22Rv1 (cell line): ENCODE measurements at regions not wholly inside any gene's neighbourhood (a gene's known extent, or its start where the extent isn't known, plus 50 kb on each side); places are given as distances from the start of the nearest gene placed in this dataset.

ENCODE experiments used
- H3K27ac ChIP-seq: fragments of 450-650 bp; 2 replicates; pipeline ENCODE4 v1.5.1; 2017
- ZFX ChIP-seq: fragments of 450-650 bp; IDR thresholded peaks from 2 replicates; pipeline ENCODE4 v1.6.1; 2017; ENCODE audit warnings: antibody characterized with exemption, borderline replicate concordance
- TF ChIP-seq, protein P1 (sequence below): fragments of 450-650 bp; IDR thresholded peaks from 2 replicates; pipeline ENCODE4 v1.5.1; 2017; ENCODE audit warnings: mild to moderate bottlenecking

DNA sequence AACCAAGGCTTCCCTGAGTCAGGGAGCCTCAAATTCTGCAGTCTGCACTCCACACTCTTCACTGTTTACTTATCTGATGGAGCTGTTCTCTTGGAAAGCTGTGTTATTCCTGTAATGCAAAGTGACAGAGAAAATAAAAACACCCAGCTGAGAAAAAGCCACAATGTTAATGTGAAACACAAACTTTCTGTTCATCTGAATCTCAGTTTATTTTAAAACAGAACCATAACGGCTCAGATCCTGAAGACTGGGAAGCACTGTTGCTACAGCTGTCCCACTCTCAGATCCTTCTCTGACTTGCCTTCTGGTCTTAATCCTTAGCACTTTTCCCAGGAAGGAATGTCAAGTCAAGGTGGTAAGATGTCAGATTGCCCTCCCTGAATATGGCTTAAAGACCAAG is 736.6 kb downstream of the DHX35 start:
- TF ChIP-seq, protein P1, sequence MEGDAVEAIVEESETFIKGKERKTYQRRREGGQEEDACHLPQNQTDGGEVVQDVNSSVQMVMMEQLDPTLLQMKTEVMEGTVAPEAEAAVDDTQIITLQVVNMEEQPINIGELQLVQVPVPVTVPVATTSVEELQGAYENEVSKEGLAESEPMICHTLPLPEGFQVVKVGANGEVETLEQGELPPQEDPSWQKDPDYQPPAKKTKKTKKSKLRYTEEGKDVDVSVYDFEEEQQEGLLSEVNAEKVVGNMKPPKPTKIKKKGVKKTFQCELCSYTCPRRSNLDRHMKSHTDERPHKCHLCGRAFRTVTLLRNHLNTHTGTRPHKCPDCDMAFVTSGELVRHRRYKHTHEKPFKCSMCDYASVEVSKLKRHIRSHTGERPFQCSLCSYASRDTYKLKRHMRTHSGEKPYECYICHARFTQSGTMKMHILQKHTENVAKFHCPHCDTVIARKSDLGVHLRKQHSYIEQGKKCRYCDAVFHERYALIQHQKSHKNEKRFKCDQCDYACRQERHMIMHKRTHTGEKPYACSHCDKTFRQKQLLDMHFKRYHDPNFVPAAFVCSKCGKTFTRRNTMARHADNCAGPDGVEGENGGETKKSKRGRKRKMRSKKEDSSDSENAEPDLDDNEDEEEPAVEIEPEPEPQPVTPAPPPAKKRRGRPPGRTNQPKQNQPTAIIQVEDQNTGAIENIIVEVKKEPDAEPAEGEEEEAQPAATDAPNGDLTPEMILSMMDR, result no peak
- TF ChIP-seq ZFX, result no peak

GRCh38 chr20:39691151-39691862 is 729.2 kb downstream of the DHX35 start:
- no peak overlapping the region for H3K27ac ChIP-seq
- no peak for TF ChIP-seq ZFX
- TF ChIP-seq, protein P1, result no peak

More for the DNA sequence above, 736.6 kb downstream of the DHX35 start:
- H3K27ac ChIP-seq, result no peak overlapping the region

DNA sequence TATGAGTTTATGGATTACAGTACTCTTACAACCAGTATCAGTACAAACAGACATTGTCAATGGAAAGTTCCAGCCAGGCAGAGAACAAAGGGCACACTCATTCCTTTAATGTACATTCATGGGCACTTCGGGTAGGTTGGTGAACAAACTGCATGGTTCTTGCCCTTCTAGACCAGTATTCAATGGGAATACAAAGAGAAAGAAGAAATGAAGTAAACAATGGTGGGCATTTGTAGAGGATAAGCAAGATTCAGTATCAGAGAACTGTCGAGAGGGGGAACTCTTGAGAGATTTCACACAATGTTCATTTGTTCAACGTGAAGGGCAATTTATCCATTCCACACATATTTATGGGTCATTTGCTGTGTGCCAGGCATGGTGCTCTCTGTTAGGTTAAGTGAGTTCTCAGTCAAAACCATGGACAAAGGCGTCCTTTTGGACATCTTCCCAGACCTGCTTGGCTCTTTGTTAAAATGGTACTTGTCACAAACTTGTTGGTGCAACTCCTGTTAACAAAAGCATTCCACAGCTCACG is 714.8 kb downstream of the DHX35 start:
- H3K27ac ChIP-seq, result no peak overlapping the region
- TF ChIP-seq, protein P1, result peak; percentile 44
- no peak for TF ChIP-seq ZFX

- no peak overlapping the region for H3K27ac ChIP-seq
- TF ChIP-seq ZFX, result no peak
- TF ChIP-seq, protein P1, result no peak
Measured at GRCh38 chr20:39676241-39676640, 714.1 kb downstream of the DHX35 start.

DNA sequence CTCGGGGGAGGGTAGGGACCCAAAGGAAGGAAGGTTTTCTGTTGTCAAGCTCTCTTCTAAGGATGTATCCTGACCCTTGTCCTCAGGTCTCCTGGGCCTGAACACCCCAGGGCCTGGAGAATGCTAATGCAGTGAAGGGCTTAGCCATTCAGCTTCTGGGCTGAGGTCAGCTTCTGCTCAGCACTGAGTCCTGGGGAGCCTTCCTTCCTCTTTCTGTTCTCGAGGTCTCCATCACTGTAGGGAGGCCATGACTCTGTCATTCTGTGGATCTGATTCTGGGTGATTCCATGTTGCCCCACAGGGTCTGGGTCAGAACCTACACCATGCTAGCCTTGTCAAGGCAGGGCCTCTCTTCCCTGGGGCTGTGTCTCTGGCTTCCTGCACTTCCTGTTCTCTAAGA is 712.7 kb downstream of the DHX35 start:
- TF ChIP-seq, protein P1, result no peak
- no peak for TF ChIP-seq ZFX
- no peak overlapping the region for H3K27ac ChIP-seq

- TF ChIP-seq, protein P1, result no peak
- TF ChIP-seq ZFX, result no peak
- H3K27ac ChIP-seq, result no peak overlapping the region
Measured at GRCh38 chr20:39670988-39671387, 708.8 kb downstream of the DHX35 start.

DNA sequence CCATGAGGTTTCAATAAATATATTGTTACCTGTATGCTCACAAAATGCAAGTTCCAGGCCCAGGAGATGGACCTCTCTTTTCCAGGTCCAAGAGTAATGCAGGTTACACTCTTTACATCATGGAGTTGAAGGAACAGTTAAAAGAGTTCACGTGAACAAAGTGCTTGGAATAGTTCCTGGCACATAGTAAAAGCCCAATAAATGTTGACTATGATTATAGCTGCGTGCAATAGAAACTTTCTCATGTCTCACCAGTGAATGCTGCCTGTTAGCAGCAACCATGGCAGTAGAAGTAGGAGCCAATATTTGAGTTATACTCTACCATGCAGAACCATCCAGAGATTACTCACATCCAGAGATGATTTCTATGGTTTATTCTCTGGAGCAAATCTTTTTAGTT is 707.5 kb downstream of the DHX35 start:
- H3K27ac ChIP-seq, result no peak overlapping the region
- TF ChIP-seq, protein P1, result no peak
- TF ChIP-seq ZFX, result no peak
